SK-N-SH (cell line): ENCODE measurements at regions not wholly inside any gene's neighbourhood (a gene's known extent, or its start where the extent isn't known, plus 50 kb on each side); places are given as distances from the start of the nearest gene placed in this dataset.

ENCODE experiments used
- CTCF ChIA-PET: fragments of 300-600, 350-600 bp; formaldehyde crosslinking; extraction: SDS; loops from one replicate; lab custom pipeline; 2021; lab: Yijun Ruan, JAX
- POLR2A ChIA-PET: fragments of 350-600 bp; sonication (Branson Sonifier 250); formaldehyde crosslinking; extraction: SDS; loops from one replicate; lab custom pipeline; 2020; ENCODE audit warnings: antibody characterized with exemption, inconsistent platforms; lab: Yijun Ruan, JAX
- DNase-seq: peaks from one replicate; pipeline ENCODE4 v3.0.0; 2012
- H2AFZ ChIP-seq: fragments of 200-600 bp; sonication (generic); 2 replicates; pipeline ENCODE4 v1.8.1; 2016; ENCODE audit warnings: antibody characterized with exemption, mild to moderate bottlenecking, low read depth
- H3F3A ChIP-seq: fragments of 200-600 bp; sonication (generic); replicated peaks from 2 replicates; pipeline ENCODE3; 2016; ENCODE audit warnings: antibody characterized with exemption, mild to moderate bottlenecking; ENCODE audit not compliant: insufficient read depth
- H3K27ac ChIP-seq, 2 experiments: fragments of 200-500 bp in 1 of 2; fragments of 200-600 bp in 1 of 2; sonication (Bioruptor generic) in 1 of 2; sonication (generic), shearing (Covaris generic) in 1 of 2; 2 replicates each; pipeline versions ENCODE4 v1.5.1 to v1.6.1; 2014 to 2016; ENCODE audit warnings: low read depth in 2 of 2, inconsistent platforms in 1 of 2, low read length in 1 of 2, mild to moderate bottlenecking in 1 of 2, mixed read lengths in 1 of 2
- H3K27me3 ChIP-seq: fragments of 200-600 bp; sonication (generic), shearing (Covaris generic); 2 replicates; pipeline ENCODE4 v1.6.1; 2016; ENCODE audit warnings: mixed run types; ENCODE audit not compliant: insufficient read depth
- H3K36me3 ChIP-seq, 2 experiments: fragments of 200-500 bp in 1 of 2; fragments of 200-600 bp in 1 of 2; sonication (Bioruptor generic) in 1 of 2; sonication (generic) in 1 of 2; replicated peaks in 1 of 2; 2 replicates each; pipeline versions ENCODE3 to v1.5.1; 2014 to 2016; ENCODE audit warnings: low read length in 1 of 2, mild to moderate bottlenecking in 1 of 2; ENCODE audit not compliant: insufficient read depth in 2 of 2, control insufficient read depth in 1 of 2
- H3K4me1 ChIP-seq, 2 experiments: fragments of 200-500 bp in 1 of 2; fragments of 200-600 bp in 1 of 2; sonication (Bioruptor generic) in 1 of 2; sonication (generic), shearing (Covaris generic) in 1 of 2; 2 replicates each; pipeline versions ENCODE4 v1.5.1 to v1.6.1; 2014 to 2016; ENCODE audit warnings: low read depth in 1 of 2, low read length in 1 of 2, mixed run types in 1 of 2; ENCODE audit not compliant: insufficient read depth in 2 of 2, control insufficient read depth in 1 of 2
- H3K4me2 ChIP-seq: fragments of 200-600 bp; sonication (generic), shearing (Covaris generic); 2 replicates; pipeline ENCODE4 v1.6.1; 2017; ENCODE audit warnings: mixed run types
- H3K4me3 ChIP-seq, 2 experiments: fragments of 200-500 bp in 1 of 2; fragments of 200-600 bp in 1 of 2; sonication (Bioruptor generic) in 1 of 2; sonication (generic), shearing (Covaris generic) in 1 of 2; 2 replicates each; pipeline versions ENCODE4 v1.5.1 to v1.8.1; 2014 to 2016; ENCODE audit warnings: low read depth in 2 of 2, inconsistent platforms in 1 of 2, low read length in 1 of 2, mild to moderate bottlenecking in 1 of 2, mixed read lengths in 1 of 2, moderate library complexity in 1 of 2
- H3K79me2 ChIP-seq: fragments of 200-600 bp; sonication (generic); 2 replicates; pipeline ENCODE4 v1.8.1; 2017; ENCODE audit warnings: mild to moderate bottlenecking; ENCODE audit not compliant: insufficient read depth
- H3K9ac ChIP-seq: fragments of 200-600 bp; sonication (generic); 2 replicates; pipeline ENCODE4 v1.6.1; 2017; ENCODE audit warnings: mixed run types
- H3K9me2 ChIP-seq: fragments of 200-600 bp; sonication (generic); 2 replicates; pipeline ENCODE4 v1.6.1; 2017; ENCODE audit warnings: mixed run types
- H3K9me3 ChIP-seq: fragments of 200-600 bp; sonication (generic); 2 replicates; pipeline ENCODE4 v1.6.1; 2017; ENCODE audit warnings: mixed run types, mild to moderate bottlenecking, moderate library complexity
- H4K20me1 ChIP-seq: fragments of 200-600 bp; sonication (generic); 2 replicates; pipeline ENCODE4 v1.6.1; 2017; ENCODE audit warnings: mild to moderate bottlenecking, mixed run types; ENCODE audit not compliant: insufficient read depth
- ELF1 ChIP-seq: IDR thresholded peaks from 2 replicates; pipeline ENCODE4 v1.4.0; 2012
- EP300 ChIP-seq, 2 experiments: IDR thresholded peaks; 2 replicates each; pipeline versions ENCODE4 v1.4.0 to v1.6.1; 2012; ENCODE audit warnings: borderline replicate concordance in 1 of 2, low read depth in 1 of 2, low read length in 1 of 2
- FOSL2 ChIP-seq: IDR thresholded peaks from 2 replicates; pipeline ENCODE4 v1.4.0; 2012; ENCODE audit warnings: low read depth, mild to moderate bottlenecking, moderate library complexity, borderline replicate concordance
- FOXM1 ChIP-seq: IDR thresholded peaks from 2 replicates; pipeline ENCODE4 v1.4.0; 2012; ENCODE audit warnings: low read depth, mild to moderate bottlenecking
- GABPA ChIP-seq: IDR thresholded peaks from 2 replicates; pipeline ENCODE4 v1.4.0; 2012; ENCODE audit warnings: low read depth, mild to moderate bottlenecking
- JUND ChIP-seq: IDR thresholded peaks from 2 replicates; pipeline ENCODE4 v1.4.0; 2012
- MEF2A ChIP-seq: IDR thresholded peaks from 2 replicates; pipeline ENCODE4 v1.4.0; 2012; ENCODE audit warnings: low read depth, borderline replicate concordance
- NFIC ChIP-seq: IDR thresholded peaks from 2 replicates; pipeline ENCODE4 v1.4.0; 2012; ENCODE audit warnings: borderline replicate concordance
- POLR2AphosphoS5 ChIP-seq: IDR thresholded peaks from 2 replicates; pipeline ENCODE4 v1.6.1; 2012; ENCODE audit warnings: low read depth, low read length
- RFX5 ChIP-seq: IDR thresholded peaks from 2 replicates; pipeline ENCODE4 v1.6.1; 2012; ENCODE audit warnings: mild to moderate bottlenecking, improper control_type of control experiment, low read length
- TCF12 ChIP-seq: IDR thresholded peaks from 2 replicates; pipeline ENCODE4 v1.4.0; 2012
- WGBS: methylation state at CpG from one replicate; pipeline ENCODE4 v1.1.6; 2017; ENCODE audit warnings: low lambda C conversion rate; 5-methylcytosine and 5-hydroxymethylcytosine counted together
- TF ChIP-seq, protein P1 (sequence below): fragments of 200-600 bp; sonication (generic); IDR thresholded peaks from 2 replicates; pipeline ENCODE4 v1.6.1; 2017; ENCODE audit warnings: antibody characterized with exemption, mild to moderate bottlenecking, moderate library complexity
- TF ChIP-seq, protein P2 (sequence below): fragments of 150-350 bp; IDR thresholded peaks from 2 replicates; pipeline ENCODE4 v1.6.1; 2016; ENCODE audit warnings: mild to moderate bottlenecking, low read depth, low read length
- TF ChIP-seq, protein P3 (sequence below): IDR thresholded peaks from 2 replicates; pipeline ENCODE4 v1.4.0; 2012; ENCODE audit warnings: low read depth, borderline replicate concordance
- TF ChIP-seq, protein P4 (sequence below): IDR thresholded peaks from 2 replicates; pipeline ENCODE4 v1.4.0; 2012; ENCODE audit warnings: low read depth, borderline replicate concordance
- TF ChIP-seq, protein P5 (sequence below): fragments of 150-350 bp; IDR thresholded peaks from 2 replicates; pipeline ENCODE4 v1.6.1; 2017; ENCODE audit warnings: antibody characterized with exemption, low read length, low read depth, borderline replicate concordance

DNA sequence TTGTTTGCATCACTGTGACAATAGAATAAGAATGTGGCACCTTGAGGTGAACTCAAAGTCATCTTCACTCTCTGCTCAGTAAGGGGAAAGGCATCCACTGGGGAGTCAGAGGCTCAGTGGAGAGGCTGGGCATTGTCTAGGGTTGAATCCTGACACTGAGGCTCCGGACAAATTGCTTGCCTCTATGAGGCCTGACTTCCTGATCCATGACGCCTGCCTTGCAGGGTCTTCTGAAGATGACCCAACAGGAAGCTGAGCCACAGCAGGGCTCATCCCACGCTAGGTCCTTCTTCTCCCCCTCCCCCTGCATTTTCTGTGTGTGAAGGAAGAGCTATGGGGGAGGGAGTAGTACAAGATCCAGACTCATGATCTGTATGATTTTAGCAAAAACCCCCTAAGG is 265.1 kb downstream of the SH3BP4 start:
- Histone ChIP-seq H3K4me1 (peaks cover 4 to 10% of the 10 kb centered on the region in 2 experiments; a peak in 2 of 4 replicates), H3K4me3 (no peak overlapping the region), H4K20me1 (no peaks in the 10 kb centered on the region), H2AFZ (no peak overlapping the region), H3K36me3 (no peaks in the 10 kb centered on the region), H3K79me2 (no peaks in the 10 kb centered on the region), H3K9me2 (no peaks in the 10 kb centered on the region), H3F3A (no peaks in the 10 kb centered on the region), H3K27ac (no peak overlapping the region), H3K9ac (no peak overlapping the region), H3K27me3 (no peaks in the 10 kb centered on the region; the same call in 1 of the 2 replicates), H3K9me3 (no peaks in the 10 kb centered on the region), H3K4me2 (no peak overlapping the region)
- 44% methylated on average over 3 of the region's 3 CpGs for whole genome bisulfite sequencing
- ChIA-PET CTCF (no interaction called here), POLR2A (no interaction called here)
- DNase-seq, result no peak
- TF ChIP-seq ELF1 (no peak), GABPA (no peak), FOSL2 (no peak)
- TF ChIP-seq, protein P1, sequence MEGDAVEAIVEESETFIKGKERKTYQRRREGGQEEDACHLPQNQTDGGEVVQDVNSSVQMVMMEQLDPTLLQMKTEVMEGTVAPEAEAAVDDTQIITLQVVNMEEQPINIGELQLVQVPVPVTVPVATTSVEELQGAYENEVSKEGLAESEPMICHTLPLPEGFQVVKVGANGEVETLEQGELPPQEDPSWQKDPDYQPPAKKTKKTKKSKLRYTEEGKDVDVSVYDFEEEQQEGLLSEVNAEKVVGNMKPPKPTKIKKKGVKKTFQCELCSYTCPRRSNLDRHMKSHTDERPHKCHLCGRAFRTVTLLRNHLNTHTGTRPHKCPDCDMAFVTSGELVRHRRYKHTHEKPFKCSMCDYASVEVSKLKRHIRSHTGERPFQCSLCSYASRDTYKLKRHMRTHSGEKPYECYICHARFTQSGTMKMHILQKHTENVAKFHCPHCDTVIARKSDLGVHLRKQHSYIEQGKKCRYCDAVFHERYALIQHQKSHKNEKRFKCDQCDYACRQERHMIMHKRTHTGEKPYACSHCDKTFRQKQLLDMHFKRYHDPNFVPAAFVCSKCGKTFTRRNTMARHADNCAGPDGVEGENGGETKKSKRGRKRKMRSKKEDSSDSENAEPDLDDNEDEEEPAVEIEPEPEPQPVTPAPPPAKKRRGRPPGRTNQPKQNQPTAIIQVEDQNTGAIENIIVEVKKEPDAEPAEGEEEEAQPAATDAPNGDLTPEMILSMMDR, result no peak
- TF ChIP-seq, protein P2, sequence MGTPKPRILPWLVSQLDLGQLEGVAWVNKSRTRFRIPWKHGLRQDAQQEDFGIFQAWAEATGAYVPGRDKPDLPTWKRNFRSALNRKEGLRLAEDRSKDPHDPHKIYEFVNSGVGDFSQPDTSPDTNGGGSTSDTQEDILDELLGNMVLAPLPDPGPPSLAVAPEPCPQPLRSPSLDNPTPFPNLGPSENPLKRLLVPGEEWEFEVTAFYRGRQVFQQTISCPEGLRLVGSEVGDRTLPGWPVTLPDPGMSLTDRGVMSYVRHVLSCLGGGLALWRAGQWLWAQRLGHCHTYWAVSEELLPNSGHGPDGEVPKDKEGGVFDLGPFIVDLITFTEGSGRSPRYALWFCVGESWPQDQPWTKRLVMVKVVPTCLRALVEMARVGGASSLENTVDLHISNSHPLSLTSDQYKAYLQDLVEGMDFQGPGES, result no peak

DNA sequence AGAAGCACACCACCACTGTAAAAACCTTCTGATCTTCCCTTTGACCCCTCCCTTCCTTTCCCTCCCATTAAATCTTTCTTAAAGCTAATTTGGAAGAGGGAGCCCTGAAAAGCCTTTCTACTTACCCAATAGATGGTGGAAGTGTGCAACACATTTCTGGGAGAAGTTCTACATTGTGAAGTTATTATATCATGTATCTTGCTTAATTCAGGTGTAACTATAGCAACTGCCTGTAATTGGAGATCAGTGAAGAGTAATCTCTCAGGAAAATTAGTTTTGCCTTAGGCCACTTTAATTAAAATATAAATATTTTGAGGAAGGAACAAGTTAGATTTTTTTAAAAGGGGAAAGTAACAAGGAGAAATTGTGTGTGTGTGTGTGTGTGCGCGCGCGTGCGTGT is 266.0 kb downstream of the SH3BP4 start:
- no peaks in the 10 kb centered on the region for H3F3A ChIP-seq
- no peaks in the 10 kb centered on the region for H3K9me2 ChIP-seq
- H3K27me3 ChIP-seq, result no peaks in the 10 kb centered on the region; the same call in 1 of the 2 replicates
- H3K36me3 ChIP-seq, result no peaks in the 10 kb centered on the region
- no peak for DNase-seq
- CTCF ChIA-PET, result interaction anchor here (1.4 kb wide), 1 partner anchor 334 kb away, joined by 4 read pairs; no protein-coding TSS in a partner anchor
- no peak overlapping the region for H3K9ac ChIP-seq
- H3K9me3 ChIP-seq, result no peaks in the 10 kb centered on the region; the same call in 1 of the 2 replicates
- 88% methylated on average over 5 of the region's 5 CpGs for WGBS
- no peak overlapping the region for H3K4me2 ChIP-seq
- H4K20me1 ChIP-seq, result no peaks in the 10 kb centered on the region
- no peak overlapping the region for H3K4me3 ChIP-seq
- no peaks in the 10 kb centered on the region for H3K79me2 ChIP-seq
- POLR2A ChIA-PET, result no interaction called here
- no peak overlapping the region for H3K27ac ChIP-seq
- H2AFZ ChIP-seq, result no peak overlapping the region
- H3K4me1 ChIP-seq, result peaks cover 0 to 6% of the 10 kb centered on the region in 2 experiments; a peak in 2 of 4 replicates
- TF ChIP-seq ELF1 (no peak), EP300 (IDR thresholded peaks at IDR 0.05; ENCODE audit: borderline replicate concordance in 1 of 2, low read depth in 1 of 2, low read length in 1 of 2) (no peak), RFX5 (no peak), NFIC (no peak), MEF2A (no peak), TCF12 (no peak), JUND (no peak), FOXM1 (no peak), POLR2AphosphoS5 (no peak)
- TF ChIP-seq, protein P3, sequence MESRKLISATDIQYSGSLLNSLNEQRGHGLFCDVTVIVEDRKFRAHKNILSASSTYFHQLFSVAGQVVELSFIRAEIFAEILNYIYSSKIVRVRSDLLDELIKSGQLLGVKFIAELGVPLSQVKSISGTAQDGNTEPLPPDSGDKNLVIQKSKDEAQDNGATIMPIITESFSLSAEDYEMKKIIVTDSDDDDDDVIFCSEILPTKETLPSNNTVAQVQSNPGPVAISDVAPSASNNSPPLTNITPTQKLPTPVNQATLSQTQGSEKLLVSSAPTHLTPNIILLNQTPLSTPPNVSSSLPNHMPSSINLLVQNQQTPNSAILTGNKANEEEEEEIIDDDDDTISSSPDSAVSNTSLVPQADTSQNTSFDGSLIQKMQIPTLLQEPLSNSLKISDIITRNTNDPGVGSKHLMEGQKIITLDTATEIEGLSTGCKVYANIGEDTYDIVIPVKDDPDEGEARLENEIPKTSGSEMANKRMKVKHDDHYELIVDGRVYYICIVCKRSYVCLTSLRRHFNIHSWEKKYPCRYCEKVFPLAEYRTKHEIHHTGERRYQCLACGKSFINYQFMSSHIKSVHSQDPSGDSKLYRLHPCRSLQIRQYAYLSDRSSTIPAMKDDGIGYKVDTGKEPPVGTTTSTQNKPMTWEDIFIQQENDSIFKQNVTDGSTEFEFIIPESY, result no peak
- TF ChIP-seq, protein P4, sequence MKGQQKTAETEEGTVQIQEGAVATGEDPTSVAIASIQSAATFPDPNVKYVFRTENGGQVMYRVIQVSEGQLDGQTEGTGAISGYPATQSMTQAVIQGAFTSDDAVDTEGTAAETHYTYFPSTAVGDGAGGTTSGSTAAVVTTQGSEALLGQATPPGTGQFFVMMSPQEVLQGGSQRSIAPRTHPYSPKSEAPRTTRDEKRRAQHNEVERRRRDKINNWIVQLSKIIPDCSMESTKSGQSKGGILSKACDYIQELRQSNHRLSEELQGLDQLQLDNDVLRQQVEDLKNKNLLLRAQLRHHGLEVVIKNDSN, result no peak
- TF ChIP-seq, protein P2, result no peak
- TF ChIP-seq, protein P5, sequence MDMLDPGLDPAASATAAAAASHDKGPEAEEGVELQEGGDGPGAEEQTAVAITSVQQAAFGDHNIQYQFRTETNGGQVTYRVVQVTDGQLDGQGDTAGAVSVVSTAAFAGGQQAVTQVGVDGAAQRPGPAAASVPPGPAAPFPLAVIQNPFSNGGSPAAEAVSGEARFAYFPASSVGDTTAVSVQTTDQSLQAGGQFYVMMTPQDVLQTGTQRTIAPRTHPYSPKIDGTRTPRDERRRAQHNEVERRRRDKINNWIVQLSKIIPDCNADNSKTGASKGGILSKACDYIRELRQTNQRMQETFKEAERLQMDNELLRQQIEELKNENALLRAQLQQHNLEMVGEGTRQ, result no peak
